Mesenchymal stem cell (in vitro differentiated cells and primary cell): ENCODE measurements at regions not wholly inside any gene's neighbourhood (a gene's known extent, or its start where the extent isn't known, plus 50 kb on each side); places are given as distances from the start of the nearest gene placed in this dataset.

ENCODE experiments used
- DNase-seq: peaks from one replicate; pipeline ENCODE4 v3.0.0-alpha.2; 2013
- H2AFZ ChIP-seq: one replicate; pipeline ENCODE4 v1.6.1; 2013; ENCODE audit warnings: low read depth, mild to moderate bottlenecking, control low read depth, inconsistent platforms, low read length, moderate library complexity
- H2AK5ac ChIP-seq: 2 replicates; pipeline ENCODE4 v1.6.1; 2013; ENCODE audit warnings: low read length, moderate library complexity, mild to moderate bottlenecking, inconsistent platforms; ENCODE audit not compliant: severe bottlenecking
- H2BK120ac ChIP-seq: one replicate; pipeline ENCODE4 v1.6.1; 2013; ENCODE audit warnings: low read depth, mild to moderate bottlenecking, inconsistent platforms, low read length, moderate library complexity
- H2BK12ac ChIP-seq, 2 experiments: one replicate each; pipeline ENCODE4 v1.6.1; 2013; ENCODE audit warnings: inconsistent platforms in 2 of 2, low read length in 2 of 2, mild to moderate bottlenecking in 2 of 2, moderate library complexity in 2 of 2, control low read depth in 1 of 2
- H2BK15ac ChIP-seq: one replicate; pipeline ENCODE4 v1.6.1; 2013; ENCODE audit warnings: mild to moderate bottlenecking, low read depth, inconsistent platforms; ENCODE audit not compliant: poor library complexity, severe bottlenecking
- H2BK5ac ChIP-seq: 2 replicates; pipeline ENCODE4 v1.6.1; 2013; ENCODE audit warnings: low read depth, mild to moderate bottlenecking, low read length, control low read depth, inconsistent platforms; ENCODE audit not compliant: poor library complexity, severe bottlenecking
- H3K14ac ChIP-seq, 2 experiments: one replicate each; pipeline ENCODE4 v1.6.1; 2013; ENCODE audit warnings: inconsistent platforms in 2 of 2, low read length in 2 of 2, control low read depth in 1 of 2, mild to moderate bottlenecking in 1 of 2, moderate library complexity in 1 of 2
- H3K18ac ChIP-seq, 2 experiments: one replicate each; pipeline ENCODE4 v1.6.1; 2013; ENCODE audit warnings: inconsistent platforms in 2 of 2, low read length in 2 of 2, control low read depth in 1 of 2, low read depth in 1 of 2, mild to moderate bottlenecking in 1 of 2
- H3K23ac ChIP-seq, 2 experiments: one replicate each; pipeline ENCODE4 v1.6.1; 2013; ENCODE audit warnings: inconsistent platforms in 2 of 2, low read length in 2 of 2, mild to moderate bottlenecking in 2 of 2, moderate library complexity in 2 of 2, control low read depth in 1 of 2
- H3K27ac ChIP-seq: 2 replicates; pipeline ENCODE4 v1.5.1; 2013; ENCODE audit warnings: mild to moderate bottlenecking, moderate library complexity, low read length, control low read depth, inconsistent platforms; ENCODE audit not compliant: poor library complexity, severe bottlenecking
- H3K27me3 ChIP-seq, 2 experiments: 2 replicates each; pipeline versions ENCODE4 v1.6.1 to v1.7.0; 2013; ENCODE audit warnings: low read length in 2 of 2, mild to moderate bottlenecking in 2 of 2, moderate library complexity in 2 of 2, control low read depth in 1 of 2, inconsistent platforms in 1 of 2; ENCODE audit not compliant: control insufficient read depth in 1 of 2, insufficient read depth in 1 of 2
- H3K36me3 ChIP-seq, 2 experiments: 2 replicates each; pipeline versions ENCODE4 v1.6.1 to v1.7.0; 2013; ENCODE audit warnings: low read length in 2 of 2, control low read depth in 1 of 2, inconsistent platforms in 1 of 2, low read depth in 1 of 2, mild to moderate bottlenecking in 1 of 2; ENCODE audit not compliant: insufficient read depth in 2 of 2, control insufficient read depth in 1 of 2
- H3K4ac ChIP-seq, 2 experiments: one replicate each; pipeline ENCODE4 v1.6.1; 2013; ENCODE audit warnings: inconsistent platforms in 2 of 2, low read length in 2 of 2, mild to moderate bottlenecking in 2 of 2, moderate library complexity in 2 of 2, control low read depth in 1 of 2, low read depth in 1 of 2
- H3K4me1 ChIP-seq: 2 replicates; pipeline ENCODE4 v1.6.1; 2013; ENCODE audit warnings: low read depth, low read length, control low read depth; ENCODE audit not compliant: control insufficient read depth, insufficient read depth
- H3K4me2 ChIP-seq: 2 replicates; pipeline ENCODE4 v1.6.1; 2013; ENCODE audit warnings: low read length, mild to moderate bottlenecking, inconsistent platforms; ENCODE audit not compliant: poor library complexity, severe bottlenecking
- H3K4me3 ChIP-seq, 2 experiments: 2 replicates each; pipeline versions ENCODE4 v1.5.1 to v1.7.0; 2013; ENCODE audit warnings: low read length in 2 of 2, mild to moderate bottlenecking in 2 of 2, control low read depth in 1 of 2, low read depth in 1 of 2; ENCODE audit not compliant: insufficient read depth in 1 of 2
- H3K79me1 ChIP-seq: replicated peaks from 2 replicates; pipeline ENCODE4 v1.6.1; 2013; ENCODE audit warnings: mild to moderate bottlenecking, control low read depth, low read length, inconsistent platforms; ENCODE audit not compliant: poor library complexity, severe bottlenecking
- H3K9ac ChIP-seq: 2 replicates; pipeline ENCODE4 v1.7.0; 2013; ENCODE audit warnings: mild to moderate bottlenecking, low read length, moderate library complexity
- H3K9me3 ChIP-seq: 2 replicates; pipeline ENCODE4 v1.7.0; 2013; ENCODE audit warnings: mild to moderate bottlenecking, low read length; ENCODE audit not compliant: control insufficient read depth
- H4K8ac ChIP-seq: one replicate; pipeline ENCODE4 v1.6.1; 2013; ENCODE audit warnings: inconsistent platforms, mild to moderate bottlenecking, low read length, moderate library complexity
- H4K91ac ChIP-seq: one replicate; pipeline ENCODE4 v1.6.1; 2013; ENCODE audit warnings: mild to moderate bottlenecking, low read length, inconsistent platforms
- WGBS: methylation state at CpG from one replicate; pipeline ENCODE4 v1.1.7; 2013; ENCODE audit warnings: mixed read lengths; 5-methylcytosine and 5-hydroxymethylcytosine counted together

DNA sequence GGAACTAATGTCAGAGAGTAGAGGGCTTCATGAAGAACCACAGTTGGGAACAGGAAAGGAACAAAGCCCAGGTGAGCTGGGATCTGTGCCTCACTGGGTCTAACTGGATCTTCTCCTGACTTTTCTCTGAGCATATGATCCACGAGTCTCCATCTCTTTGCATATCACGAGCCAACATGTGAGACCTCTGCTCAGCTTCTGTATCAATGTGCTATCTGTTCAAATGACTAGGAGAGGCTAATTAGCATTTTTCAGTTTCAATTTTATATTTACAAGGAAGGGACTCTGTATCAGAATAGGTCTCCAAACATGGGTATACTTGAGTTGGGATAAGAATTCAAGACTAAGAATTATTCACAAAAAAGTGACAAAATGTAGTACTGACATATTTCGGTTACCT is 73.8 kb upstream of the SGCD start:
- Histone ChIP-seq H3K9ac (no peak overlapping the region), H2BK12ac (no peak overlapping the region)

DNA sequence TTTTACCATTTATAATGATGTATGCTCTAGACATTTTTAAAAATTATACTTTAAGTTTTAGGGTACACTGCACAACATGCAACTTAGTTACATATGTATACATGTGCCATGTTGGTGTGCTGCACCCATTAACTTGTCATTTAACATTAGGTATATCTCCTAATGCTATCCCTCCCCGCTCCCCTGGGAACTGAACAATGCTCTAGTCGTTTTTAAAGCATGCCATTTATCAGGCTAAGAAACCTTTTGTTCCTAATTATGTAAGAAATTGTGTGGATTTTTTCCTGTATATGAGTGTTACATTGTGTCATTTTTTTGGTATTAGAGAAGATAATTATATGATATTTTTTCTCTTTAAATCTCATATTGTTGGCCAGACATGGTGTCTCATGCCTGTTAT is 72.8 kb upstream of the SGCD start:
- Histone ChIP-seq H4K91ac (no peak overlapping the region), H2AK5ac (no peak overlapping the region), H3K4me2 (no peak overlapping the region), H3K4me3 (no peak overlapping the region), H2BK120ac (no peak overlapping the region), H2AFZ (no peak overlapping the region), H2BK12ac (no peak overlapping the region), H3K27ac (no peak overlapping the region), H3K23ac (no peak overlapping the region), H3K18ac (no peak overlapping the region), H3K14ac (no peak overlapping the region), H3K27me3 (no peaks in the 10 kb centered on the region), H3K9ac (no peak overlapping the region), H3K79me1 (no peaks in the 10 kb centered on the region), H3K4ac (no peak overlapping the region), H3K9me3 (no peaks in the 10 kb centered on the region), H2BK15ac (no peak overlapping the region), H3K36me3 (no peaks in the 10 kb centered on the region), H4K8ac (no peak overlapping the region), H3K4me1 (no peaks in the 10 kb centered on the region), H2BK5ac (no peak overlapping the region)
- 80% methylated on average over 1 of the region's 2 CpGs for WGBS
- DNase-seq, result no peak

More for the DNA sequence above, 73.8 kb upstream of the SGCD start:
- Histone ChIP-seq H2BK5ac (no peak overlapping the region), H3K9me3 (no peaks in the 10 kb centered on the region), H3K14ac (no peak overlapping the region), H3K4me2 (no peak overlapping the region), H2AFZ (no peak overlapping the region), H3K4me3 (no peak overlapping the region), H3K36me3 (no peaks in the 10 kb centered on the region), H3K18ac (no peak overlapping the region), H2BK120ac (no peak overlapping the region), H3K4me1 (no peaks in the 10 kb centered on the region), H3K4ac (no peak overlapping the region), H3K79me1 (no peaks in the 10 kb centered on the region), H3K23ac (no peak overlapping the region), H2BK15ac (no peak overlapping the region), H4K8ac (no peak overlapping the region), H3K27me3 (no peaks in the 10 kb centered on the region), H4K91ac (no peak overlapping the region), H2AK5ac (no peak overlapping the region), H3K27ac (no peak overlapping the region)
- WGBS, result 95% methylated on average over 3 of the region's 3 CpGs
- DNase-seq, result no peak

DNA sequence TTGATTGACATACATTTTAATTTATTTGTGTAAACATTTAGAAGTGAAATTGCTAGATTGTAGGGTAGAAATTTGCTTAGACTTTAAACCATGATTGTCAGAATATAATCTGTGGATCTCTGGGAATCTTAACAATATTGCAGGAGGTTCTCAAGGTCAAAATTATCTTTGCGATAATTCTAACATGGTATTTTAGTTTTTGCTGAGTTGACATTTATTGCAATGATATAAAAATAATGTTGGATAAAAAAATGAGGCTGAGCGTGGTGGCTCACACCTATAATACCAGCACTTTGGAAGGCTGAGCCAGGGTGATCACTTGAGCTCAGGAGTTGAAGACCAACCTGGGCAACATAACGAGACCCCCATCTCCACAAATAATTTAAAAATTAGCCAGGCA is 70.3 kb upstream of the SGCD start:
- Histone ChIP-seq H3K27ac (no peak overlapping the region), H3K18ac (no peak overlapping the region), H3K4me2 (no peak overlapping the region), H3K23ac (no peak overlapping the region), H3K4me1 (no peaks in the 10 kb centered on the region), H3K79me1 (no peaks in the 10 kb centered on the region), H4K8ac (no peak overlapping the region), H3K9ac (no peak overlapping the region), H4K91ac (no peak overlapping the region), H2BK15ac (no peak overlapping the region), H2BK12ac (no peak overlapping the region), H3K4me3 (no peak overlapping the region), H2BK120ac (no peak overlapping the region), H2BK5ac (no peak overlapping the region), H2AFZ (no peak overlapping the region), H3K14ac (no peak overlapping the region), H3K36me3 (no peaks in the 10 kb centered on the region), H3K4ac (no peak overlapping the region), H2AK5ac (no peak overlapping the region), H3K9me3 (no peaks in the 10 kb centered on the region), H3K27me3 (no peaks in the 10 kb centered on the region)
- DNase-seq, result no peak
- WGBS, result 96% methylated on average over 2 of the region's 3 CpGs

DNA sequence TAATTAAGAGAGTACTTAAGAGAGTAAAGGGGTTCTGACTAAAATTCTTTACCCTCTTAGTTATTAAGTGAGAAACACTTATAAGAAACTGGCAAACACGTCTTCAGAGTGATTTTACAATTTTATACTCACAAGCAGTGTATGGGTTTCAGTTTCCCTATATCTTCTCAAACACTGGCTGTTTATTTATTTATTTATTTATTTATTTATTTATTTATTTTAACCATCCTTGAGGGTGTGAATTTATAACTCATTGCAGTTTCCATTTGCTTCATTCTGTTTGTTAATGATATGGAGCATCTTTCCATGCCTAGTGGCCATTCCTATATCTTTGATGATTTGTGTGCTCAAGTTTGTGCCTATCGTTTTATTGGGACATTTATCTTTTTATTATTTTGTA is 68.0 kb upstream of the SGCD start:
- no peak overlapping the region for H3K18ac ChIP-seq
- H3K27ac ChIP-seq, result no peak overlapping the region
- no peak overlapping the region for H3K23ac ChIP-seq
- no peaks in the 10 kb centered on the region for H3K27me3 ChIP-seq
- H2BK5ac ChIP-seq, result no peak overlapping the region
- no peak overlapping the region for H3K14ac ChIP-seq
- H3K9ac ChIP-seq, result no peak overlapping the region
- no peak overlapping the region for H2AK5ac ChIP-seq
- no peak overlapping the region for H3K4me3 ChIP-seq
- H2BK15ac ChIP-seq, result no peak overlapping the region
- WGBS, result no CpG with 5 or more reads among the region's 2 CpGs
- no peak overlapping the region for H4K8ac ChIP-seq
- H2AFZ ChIP-seq, result no peak overlapping the region
- no peaks in the 10 kb centered on the region for H3K79me1 ChIP-seq
- no peak overlapping the region for H2BK12ac ChIP-seq
- no peak overlapping the region for H2BK120ac ChIP-seq
- H3K4ac ChIP-seq, result no peak overlapping the region
- no peak overlapping the region for H4K91ac ChIP-seq
- no peaks in the 10 kb centered on the region for H3K36me3 ChIP-seq
- H3K4me2 ChIP-seq, result no peak overlapping the region
- H3K9me3 ChIP-seq, result no peaks in the 10 kb centered on the region
- no peaks in the 10 kb centered on the region for H3K4me1 ChIP-seq
- no peak for DNase-seq
